Activated CD4-positive, CD25-positive, alpha-beta regulatory T cell treated with anti-CD3 and anti-CD28 coated beads, Interleukin-2, amount 50 U/mL, for 72 hours (primary cell): ENCODE measurements at regions not wholly inside any gene's neighbourhood (a gene's known extent, or its start where the extent isn't known, plus 50 kb on each side); places are given as distances from the start of the nearest gene placed in this dataset.

Source experiments
- DNase-seq: peaks from one replicate; pipeline ENCODE4 v3.0.0; 2021

DNA sequence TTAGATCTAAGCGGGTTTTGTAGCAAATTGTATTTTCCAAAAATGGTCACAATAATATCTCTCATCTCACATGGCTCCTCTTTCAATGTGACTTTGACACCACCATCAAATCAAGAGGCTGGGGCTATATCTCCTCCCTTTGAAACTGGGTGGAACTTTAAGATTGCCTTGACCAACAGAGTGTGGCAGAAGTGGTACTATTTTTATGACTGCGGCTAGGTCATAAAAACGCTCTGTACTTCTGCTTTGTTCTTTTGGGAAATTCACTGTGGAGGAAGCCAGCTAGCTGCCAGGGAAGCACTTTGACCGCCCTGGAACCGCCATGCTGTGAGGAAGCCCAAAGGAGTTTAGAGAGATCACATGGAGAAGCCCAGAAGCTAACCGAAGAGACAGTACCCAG, 50.7 kb upstream of the ACOT11 start:
- no peak for DNase-seq

DNA sequence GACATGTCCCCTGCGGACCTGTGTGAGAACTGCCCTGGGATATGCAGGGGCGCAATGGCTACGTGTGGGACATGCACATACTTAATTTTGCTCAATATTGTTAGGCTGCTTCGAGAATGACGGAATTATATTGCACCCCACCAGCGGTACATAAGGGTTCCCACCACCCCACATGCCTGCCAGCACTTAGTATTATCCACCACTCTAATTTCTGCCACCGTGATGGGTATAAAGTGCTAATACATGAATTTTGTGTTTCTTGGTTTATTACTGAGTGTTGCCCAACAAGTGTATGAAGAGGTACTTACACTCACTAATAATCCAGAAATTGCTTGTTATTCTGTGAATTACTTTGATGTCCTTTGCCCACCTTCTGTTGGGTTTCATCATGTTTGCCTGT, 52.1 kb upstream of the ACOT11 start:
- no peak for DNase-seq

DNA sequence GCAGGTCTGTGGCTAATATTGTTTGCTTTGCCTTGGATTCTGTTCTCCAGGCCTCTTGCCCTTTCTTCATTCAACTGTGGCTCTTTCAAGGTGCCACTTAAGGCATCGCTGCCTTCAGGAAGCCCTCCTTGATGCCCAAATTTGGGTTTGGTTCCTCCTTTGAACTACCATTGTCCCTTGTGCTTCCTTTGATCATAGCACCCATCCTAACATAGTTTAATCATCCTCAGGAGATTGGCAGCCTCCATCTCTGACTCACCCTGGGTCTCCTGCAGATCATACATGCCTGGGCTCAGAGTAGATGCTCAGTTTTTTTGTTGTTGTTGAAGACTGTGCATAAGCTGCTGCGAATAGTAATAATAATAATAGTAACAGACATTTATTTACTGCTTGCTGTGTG, 54.4 kb upstream of the ACOT11 start:
- DNase-seq = no peak

DNA sequence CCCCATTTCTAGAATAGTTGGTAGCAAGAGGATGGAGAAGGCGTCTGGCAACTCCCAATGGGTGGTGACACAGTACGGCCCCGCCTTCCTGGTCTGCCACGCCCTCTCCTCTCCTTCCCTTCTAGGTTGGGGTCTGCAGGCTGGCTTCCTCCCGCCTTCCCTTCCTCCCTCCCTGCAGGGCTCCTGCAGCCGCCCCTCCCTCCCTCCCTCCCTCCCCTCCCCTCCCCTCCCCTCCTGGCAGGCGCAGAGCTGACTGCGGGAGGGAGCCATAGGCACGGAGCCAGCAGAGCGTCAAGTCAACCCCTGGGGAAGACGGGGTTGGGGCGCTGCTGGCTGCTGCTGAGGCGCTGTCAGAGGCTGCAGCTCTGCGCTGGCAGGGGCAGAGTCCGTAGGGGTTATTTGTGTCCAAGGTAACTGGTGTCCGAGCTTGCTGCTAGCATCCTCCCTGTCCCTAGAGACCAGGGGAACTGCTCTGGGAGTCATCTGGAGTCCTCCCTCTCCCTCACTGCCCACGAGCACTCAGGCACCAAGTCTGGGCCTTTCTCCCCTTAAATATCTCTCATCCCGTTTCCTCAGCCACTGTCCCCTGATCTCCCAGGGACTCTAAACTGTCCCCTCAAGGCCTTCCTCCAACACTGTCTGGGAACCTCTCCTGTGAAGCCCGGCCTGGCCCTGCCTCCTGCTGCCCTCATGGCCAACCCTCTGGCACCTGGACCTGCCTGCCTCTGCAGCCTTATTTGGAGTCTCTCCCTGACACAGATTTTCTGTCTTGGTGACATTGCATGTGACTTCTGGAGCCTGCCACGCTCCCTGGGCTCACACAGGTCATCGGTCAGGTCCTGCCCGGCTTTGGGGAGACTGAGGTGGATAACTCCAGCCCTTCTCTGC, 57.4 kb upstream of the ACOT11 start:
- DNase-seq = no peak

DNA sequence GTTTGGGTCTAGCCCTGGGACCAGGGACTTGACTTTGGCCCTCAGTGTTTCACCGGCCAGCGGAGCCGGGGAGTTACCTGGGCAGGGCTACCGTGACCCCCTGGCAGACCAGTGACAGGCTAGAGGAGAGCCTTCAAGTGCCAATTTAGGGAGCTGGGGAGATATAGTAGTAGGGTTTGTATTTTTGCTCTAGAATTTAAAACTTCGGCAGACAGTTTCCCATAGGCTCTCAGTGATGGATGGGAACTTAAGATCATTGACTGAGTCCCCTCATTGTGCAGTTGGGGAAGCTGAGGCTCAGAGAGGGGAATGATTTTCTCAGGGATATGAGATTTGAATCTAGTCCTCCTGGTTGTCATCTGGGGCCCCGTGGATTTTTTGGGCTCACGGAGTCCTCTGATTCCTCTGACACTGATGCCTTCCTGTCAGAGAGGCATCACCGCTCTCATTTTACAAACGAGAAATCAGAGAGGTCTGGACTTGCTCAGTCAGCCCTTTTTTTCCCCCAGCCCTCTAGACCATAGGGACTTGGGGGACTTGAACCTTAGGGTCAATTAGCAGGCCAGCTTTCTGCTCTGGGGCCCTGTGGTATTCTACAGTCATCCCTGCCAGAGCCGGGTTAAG, 58.3 kb upstream of the ACOT11 start:
- no peak for DNase-seq

DNA sequence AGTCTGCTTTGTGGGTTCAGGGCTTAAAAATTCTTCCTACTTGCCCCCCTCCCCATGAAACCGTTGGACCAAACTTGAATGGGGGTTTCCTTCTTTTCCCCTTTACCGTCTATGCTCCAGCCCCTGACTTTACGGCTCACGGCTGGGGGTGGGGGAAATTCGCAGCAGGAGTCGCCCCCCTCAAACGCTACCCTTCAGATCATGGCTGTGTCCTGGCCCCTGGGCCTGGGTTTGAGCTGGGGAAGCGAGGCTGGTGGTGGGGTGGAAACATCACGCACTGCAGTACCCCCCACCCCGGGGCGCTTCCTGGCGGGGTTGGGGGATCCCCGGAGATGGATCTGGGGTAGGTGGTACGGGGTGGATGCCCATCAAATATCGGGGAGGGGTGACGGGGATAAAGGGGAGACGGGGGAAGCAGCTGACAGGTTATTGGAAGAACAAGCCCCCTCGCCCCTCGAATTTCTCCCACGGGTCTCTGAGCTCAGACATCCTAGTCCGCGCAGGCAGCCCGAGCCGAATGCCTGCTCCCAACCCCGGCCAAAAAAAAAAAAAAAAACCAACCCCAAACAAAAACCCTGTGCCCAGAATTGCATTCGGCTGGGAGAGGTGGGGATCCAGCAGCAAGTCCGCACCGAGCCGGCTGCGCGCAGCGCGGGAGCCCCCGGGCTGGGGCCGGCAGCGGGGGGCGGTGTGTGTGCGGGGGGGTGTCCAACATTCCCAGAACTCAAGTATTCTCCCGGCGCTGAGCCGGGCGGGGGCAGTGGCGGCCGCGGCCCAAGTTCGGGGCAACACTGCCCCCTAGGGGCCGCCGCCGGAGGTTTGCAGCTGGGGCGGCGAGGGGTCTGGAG, 59.0 kb upstream of the ACOT11 start:
- DNase-seq = peak; percentile 78

DNA sequence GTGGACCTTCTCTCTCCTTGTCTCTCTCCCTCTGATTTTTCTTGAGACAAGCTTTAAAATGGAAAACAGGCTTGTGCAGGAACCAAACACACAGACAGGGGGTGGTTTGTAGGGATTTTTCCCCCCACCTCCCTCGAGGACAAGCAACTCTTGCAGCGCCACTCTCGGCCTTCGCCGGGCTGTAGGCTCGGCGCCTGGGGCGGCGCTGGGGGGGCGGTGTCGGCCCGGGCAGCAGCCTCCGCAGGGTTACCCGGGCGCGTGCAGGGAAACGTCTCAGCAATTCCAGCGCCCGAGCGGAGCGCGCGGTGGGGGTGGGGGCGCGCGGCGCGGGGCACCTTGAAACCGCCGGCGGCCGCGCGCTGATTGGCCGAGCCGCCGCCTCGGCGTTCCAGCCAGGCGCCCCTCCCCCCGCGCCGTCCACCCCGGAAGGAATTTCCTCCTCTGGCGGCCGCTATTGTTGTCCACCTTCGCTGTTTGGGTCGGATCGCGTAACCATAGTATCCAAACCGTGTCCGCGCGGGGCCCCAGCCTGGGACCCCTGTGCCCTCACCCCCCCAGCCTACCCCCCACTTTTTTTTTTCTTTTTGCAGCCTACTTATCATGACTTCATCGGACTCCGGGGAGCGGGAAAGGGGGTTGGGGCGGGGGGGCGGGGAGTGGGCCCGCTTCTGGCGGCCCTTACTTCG, 59.8 kb upstream of the ACOT11 start:
- peak; percentile 72 for DNase-seq

DNA sequence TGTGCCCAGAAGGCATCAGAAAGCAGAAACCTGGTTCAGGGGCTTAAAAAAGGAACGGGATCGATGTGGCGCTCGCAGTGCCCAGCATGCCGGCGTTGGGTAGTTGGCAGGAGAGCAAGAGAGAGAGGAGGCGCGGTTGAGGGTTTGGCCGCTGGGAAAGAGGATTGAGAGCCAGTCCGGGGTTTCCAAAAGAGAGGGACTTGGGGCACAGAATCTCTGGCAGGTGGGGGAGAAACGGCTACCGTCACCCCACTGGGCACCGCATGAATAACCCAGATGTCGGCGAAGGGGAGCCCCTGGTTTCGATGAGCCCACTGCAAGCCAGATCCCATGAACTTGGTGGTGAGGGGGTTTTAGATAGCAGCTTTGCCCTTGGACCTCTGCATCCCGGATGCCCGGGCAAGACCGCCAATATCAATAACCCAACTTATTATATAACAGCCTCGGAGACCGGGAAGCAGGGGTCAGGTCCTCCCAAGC, 60.4 kb upstream of the ACOT11 start:
- no peak for DNase-seq

DNA sequence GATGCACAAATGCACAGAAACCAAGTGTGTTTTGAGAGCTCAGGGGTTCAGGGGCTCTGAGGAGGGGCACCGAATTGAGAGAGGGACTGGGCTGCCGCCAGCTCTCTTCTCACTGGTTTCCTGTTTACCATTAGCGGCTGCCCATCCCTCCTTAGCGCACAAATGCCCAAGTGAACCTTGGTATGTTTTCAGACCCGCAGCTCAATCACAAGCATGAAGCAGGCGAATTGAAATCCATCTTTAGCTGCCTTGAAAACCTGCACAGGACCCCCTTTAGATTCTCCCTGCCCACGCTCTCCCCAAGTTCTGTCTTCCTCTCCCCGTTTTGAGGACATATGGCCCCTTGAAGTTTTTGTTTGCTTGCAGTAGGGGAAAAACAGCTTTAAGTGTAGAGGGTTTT, 61.1 kb upstream of the ACOT11 start:
- DNase-seq = no peak

DNA sequence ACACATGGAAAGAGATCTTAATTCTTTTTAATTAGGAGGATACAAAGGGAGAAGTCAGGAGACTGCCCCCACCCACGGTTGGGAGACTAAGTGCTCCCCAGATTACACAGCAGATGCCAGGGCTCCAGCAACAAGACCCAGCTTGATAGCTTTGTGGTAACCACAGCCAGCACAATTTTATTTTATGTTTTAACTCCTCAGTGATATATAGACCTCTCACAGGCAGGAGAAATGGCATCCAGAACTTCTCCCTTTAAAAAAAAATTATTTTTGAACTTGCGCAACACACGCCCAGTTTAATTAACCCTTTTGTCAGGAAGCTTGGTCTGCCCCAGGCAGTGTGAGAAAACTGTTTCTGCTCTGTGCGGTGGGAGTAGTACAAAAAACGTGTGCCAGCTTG, 62.6 kb upstream of the ACOT11 start:
- DNase-seq = no peak

DNA sequence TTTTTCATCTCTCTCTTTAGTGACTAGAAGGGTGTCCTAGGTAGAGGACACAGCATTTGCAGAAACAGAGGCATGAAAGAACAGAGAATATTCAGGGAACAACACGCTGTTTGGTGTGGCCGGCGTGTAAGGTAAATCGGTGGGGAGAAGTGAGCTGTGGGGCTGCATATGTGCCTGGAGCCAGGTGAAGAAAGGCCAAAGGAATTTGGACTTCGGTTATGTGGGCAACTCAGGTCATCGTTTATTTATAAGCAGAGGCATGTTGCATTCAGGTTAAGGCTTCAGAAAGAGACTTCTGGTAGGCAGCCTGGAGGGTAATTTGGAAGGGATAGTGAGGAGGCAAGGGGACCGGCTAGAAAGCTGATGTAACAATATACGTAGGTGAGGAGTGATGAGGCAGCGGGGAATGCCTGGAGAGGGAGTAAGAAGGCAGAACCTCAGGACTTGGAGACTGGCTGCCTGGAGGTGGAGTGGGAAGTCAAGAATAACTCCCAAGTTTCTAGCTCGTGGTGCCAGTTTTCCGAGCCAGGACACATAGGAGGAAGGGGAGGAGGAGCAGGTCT, 64.1 kb upstream of the ACOT11 start:
- DNase-seq = no peak

DNA sequence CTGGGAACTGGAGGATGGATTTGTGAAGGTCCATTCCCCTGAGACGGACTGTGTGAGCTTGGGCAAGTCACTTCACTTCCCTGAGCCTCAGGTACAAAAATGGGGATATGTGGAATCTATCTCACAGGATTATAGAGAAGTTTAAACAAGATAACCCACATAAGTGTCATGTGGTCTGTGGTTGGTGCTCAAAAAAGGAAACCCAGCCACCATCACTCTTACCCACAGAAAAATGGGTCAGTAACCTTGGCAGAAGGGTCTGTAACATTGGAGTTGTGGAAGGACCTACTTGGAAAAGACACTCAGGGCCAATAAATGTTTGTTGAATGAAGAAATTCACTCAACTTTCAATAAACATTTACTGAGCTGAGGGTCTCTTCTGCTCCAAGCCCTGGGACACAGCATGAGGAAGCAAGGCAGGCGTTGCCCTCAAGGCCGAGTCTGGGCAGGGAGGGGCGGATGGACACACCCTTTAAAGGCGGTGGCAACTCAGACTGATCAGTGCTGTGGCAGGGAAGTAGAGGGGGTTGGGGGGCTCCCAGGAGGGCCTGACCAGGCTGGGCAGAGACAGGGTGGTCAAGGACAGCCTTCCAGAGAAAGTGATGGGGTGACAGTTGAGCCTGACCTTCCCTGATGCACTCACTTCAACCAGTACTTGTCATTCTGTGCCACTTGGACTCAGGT, 66.7 kb upstream of the ACOT11 start:
- DNase-seq = no peak

DNA sequence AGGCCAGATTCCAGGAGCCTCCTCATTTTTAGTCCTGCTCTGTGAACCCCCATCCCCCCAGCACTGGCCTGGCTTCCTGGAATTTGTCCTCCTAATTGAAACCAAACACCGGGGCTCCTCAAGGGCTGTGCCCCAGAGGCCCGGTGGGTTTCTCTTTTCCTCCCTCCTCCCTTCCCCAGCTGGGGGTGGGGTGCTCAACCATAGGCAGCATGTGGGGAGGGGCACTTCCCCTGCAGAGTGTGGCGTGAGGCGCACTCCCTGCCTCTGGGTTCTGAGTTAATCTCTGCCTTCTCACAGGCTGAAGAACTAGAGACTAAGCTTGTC, 67.5 kb upstream of the ACOT11 start:
- DNase-seq = no peak

DNA sequence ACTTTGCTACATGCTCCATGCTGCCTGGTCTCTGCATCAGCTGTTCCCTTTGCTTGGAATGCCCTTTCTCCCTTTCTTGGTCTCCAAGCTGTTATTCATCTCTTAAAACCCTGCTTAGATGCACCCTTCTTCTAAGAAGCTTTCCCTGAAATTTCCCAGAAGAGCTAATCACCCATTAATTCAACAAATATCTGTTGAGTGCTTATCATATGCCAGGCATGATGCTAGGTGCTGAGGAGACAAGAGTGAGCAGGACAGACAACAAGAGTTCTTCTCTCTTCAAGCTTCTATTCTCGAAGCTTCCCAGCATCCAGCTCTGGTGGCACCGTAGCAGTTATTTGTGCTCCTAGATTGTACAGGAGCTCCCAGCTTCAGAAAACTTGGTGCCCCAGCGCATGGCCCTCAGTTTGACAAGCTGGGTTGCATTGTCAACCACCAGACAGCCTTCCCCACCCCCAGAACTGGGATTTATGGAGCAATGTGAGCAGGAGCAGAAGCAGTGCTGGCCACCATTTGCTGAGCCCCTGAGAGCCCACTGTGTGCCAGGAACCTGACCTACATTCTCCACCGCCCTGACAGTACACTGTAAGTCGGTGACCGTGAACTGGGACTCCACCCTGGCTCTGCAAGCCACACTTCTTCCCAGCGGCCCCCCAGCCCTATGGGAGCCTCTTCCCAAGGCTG, 68.0 kb upstream of the ACOT11 start:
- no peak for DNase-seq

DNA sequence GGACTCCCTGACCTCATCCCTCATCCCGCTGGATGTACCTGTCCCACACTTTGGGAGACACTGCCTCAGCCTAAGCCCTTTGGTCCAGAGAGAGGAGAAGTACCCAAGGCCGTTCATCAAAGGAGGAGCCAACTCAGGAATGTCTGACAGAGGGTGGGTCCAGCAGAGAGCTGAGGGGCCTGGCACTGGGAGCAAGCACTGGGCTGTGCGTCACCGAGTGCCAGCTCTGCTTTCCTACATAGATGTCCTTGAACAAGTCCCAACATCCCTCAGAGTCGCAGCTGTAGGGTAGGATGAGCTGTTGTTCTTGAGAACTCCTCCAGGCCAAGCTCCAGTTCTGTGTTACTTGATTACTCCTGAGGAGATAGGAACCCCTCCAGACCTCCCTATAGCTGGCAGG, 68.8 kb upstream of the ACOT11 start:
- DNase-seq = no peak

DNA sequence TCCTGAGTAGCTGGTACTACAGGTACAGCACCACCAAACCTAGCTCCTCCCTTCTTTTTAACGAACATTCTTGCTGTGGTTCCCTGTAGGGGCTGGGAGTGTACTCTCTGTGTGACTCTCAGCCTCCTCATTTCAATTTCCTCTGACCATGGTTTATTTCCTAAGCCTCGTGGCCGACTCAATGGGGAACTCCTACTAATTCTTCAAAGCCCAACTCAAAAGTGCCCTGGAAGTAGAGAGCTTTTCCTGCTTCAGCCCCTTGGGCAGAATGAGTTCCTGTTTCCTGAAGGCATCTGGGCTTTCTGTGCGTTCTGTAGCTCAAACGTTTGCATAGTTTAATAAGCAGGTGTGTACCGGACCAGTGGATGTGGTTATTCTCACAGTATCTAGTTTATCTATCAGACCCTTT, 70.9 kb upstream of the ACOT11 start:
- no peak for DNase-seq

DNA sequence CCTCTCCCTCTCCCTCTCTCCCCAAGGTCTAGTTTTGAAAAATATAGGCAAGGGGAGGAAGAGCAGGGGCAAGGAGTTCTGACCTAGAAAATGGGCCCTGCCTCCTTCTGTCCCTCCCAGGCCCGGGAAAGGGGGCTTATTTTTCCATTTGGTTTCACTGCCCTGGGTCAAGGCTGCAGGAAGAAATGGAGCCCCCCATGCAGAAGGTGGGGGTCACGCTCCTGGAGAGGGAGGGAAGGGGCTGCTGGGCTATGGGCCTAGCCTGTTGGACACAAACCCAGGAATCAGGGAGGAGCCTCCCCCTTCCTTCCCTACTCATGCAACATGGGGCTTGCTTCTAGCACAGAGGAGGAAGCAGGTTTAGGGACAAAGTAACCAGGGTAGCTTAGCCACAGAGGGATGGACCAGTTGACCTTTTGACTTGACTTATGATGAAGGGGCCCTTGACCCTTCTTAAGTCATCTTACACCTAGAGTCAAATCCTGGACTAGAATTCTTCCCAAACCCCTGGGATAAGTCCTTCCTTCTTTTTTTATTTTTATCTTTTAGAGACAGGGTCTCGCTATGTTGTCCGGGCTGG, 70.4 kb upstream of the SSBP3 start:
- DNase-seq = no peak

DNA sequence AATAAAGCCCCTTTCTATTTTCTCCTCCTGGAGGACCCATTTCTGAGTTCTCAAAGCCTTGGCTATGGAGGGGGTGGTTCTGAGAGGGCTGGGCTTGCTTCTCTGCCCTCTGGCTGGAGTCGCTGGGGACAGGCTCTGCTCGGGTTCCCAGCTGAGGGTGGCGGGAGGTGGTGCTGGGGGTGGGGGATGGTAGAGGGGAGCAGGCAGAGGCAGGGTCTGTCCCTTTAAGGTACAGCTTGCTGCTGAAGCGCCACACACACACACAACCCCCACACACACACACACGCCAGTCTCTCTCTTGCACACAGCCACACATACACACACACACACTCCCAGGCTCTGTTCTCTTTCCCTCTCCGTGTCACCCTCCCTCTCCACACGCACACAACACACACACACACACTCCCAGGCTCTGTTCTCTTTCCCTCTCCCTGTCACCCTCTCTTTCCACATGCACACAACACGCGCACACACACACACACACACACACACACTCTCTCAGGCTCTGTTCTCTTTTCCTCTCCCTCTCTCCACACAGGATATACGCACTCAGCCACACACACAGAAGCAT, 69.8 kb upstream of the SSBP3 start:
- DNase-seq = no peak

DNA sequence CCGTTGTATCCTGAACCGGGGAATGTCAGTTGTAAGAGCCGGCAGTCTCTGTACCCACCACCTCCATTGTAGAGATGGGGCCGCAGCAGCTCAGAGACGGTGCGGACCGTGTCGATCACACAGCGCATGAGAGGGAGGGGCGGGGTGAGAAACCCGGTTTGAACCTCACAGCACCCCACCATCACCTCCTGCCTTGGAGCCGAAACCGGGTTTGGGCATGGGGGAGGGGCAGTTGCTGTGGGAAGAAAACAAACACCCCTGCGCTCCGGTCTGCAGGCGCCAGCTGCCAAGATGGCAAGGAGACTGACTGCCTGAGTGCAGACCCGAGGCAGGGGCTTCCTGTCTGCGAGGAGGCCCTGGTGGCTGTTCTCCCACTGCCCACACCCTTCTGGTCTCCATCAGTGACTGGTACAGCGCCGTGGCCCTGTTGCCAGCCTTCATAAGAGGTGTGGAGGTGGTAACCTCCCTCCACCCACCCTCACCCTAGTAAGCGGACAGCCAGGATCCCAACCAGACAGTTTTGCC, 69.2 kb upstream of the SSBP3 start:
- no peak for DNase-seq
